Fibroblast of the aortic adventitia (primary cell): ENCODE measurements at regions not wholly inside any gene's neighbourhood (a gene's known extent, or its start where the extent isn't known, plus 50 kb on each side); places are given as distances from the start of the nearest gene placed in this dataset.
"Not testable (repeated sequence)": the region's sequence is repeated elsewhere in the genome, so short reads cannot be mapped to it uniquely, and the experiment has no call there.

Experiments used
- DNase-seq: peaks from one replicate; pipeline ENCODE4 v3.0.0-alpha.2; 2010; ENCODE audit warnings: low read depth
- H3K4me3 ChIP-seq: 2 replicates; pipeline ENCODE4 v1.5.1; 2011; ENCODE audit warnings: low read depth, mild to moderate bottlenecking, control low read depth, low read length, moderate library complexity
- CTCF ChIP-seq: IDR thresholded peaks from 2 replicates; pipeline ENCODE4 v1.5.1; 2011; ENCODE audit warnings: mild to moderate bottlenecking, low read length, control low read depth, inconsistent platforms; ENCODE audit not compliant: insufficient read depth

- H3K4me3 ChIP-seq = no peak overlapping the region
- no peak for DNase-seq
- TF ChIP-seq CTCF = no peak
Observed at GRCh38 chr3:28613511-28614106, 265.0 kb upstream of the AZI2 start.

- DNase-seq = no peak
- no peak for TF ChIP-seq CTCF
- H3K4me3 ChIP-seq = no peak overlapping the region
Observed at GRCh38 chr3:28615071-28615470, 266.4 kb upstream of the AZI2 start.

- DNase-seq = no peak
- no peak for TF ChIP-seq CTCF
- no peak overlapping the region for H3K4me3 ChIP-seq
Observed at GRCh38 chr3:28615971-28616370, 267.3 kb upstream of the AZI2 start.

GRCh38 chr3:28617821-28618220, 269.2 kb upstream of the AZI2 start:
- no peak for DNase-seq
- no peak for TF ChIP-seq CTCF
- no peak overlapping the region for H3K4me3 ChIP-seq

GRCh38 chr3:28623106-28623505, 274.5 kb upstream of the AZI2 start:
- H3K4me3 ChIP-seq = no peak overlapping the region
- no peak for TF ChIP-seq CTCF
- no peak for DNase-seq

GRCh38 chr3:28624084-28624483, 275.5 kb upstream of the AZI2 start:
- DNase-seq = no peak
- H3K4me3 ChIP-seq = no peak overlapping the region
- no peak for TF ChIP-seq CTCF

GRCh38 chr3:28627843-28628242, 279.2 kb upstream of the AZI2 start:
- not testable (repeated sequence) for DNase-seq, H3K4me3 ChIP-seq

GRCh38 chr3:28634019-28634418, 285.4 kb upstream of the AZI2 start:
- no peak overlapping the region for H3K4me3 ChIP-seq
- no peak for DNase-seq
- no peak for TF ChIP-seq CTCF
